ENCODE measurements at regions not wholly inside any gene's neighbourhood (a gene's known extent, or its start where the extent isn't known, plus 50 kb on each side); places are given as distances from the start of the nearest gene placed in this dataset.

DNA sequence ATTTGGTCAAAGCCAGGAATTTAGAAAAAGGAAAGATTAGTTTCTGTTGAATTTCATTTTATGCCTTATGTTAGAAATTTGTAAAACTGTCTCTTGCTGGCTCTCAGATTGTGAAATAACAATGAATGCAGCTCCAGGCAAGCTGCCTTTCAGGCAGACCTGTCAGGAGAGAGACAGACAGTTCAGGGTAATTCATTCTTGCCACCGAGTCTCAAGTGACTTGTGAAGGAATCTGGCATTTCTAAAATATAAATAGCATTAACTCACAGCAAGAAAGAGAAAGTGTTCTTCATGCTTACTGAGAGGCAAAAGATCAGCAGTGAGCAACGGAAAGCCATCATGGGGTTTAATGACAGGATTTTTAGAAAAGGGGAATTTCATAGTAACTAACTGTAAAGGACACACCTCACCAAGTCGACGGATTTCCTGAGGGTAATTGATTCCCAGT lies 442.3 kb upstream of the AKR1E2 start:
- Histone ChIP-seq H3K56ac (ENCODE audit: insufficient read length, low read depth, low read length) (no peak overlapping the region), H2BK5ac (ENCODE audit: insufficient read length, low read length) (no peak overlapping the region), H3K18ac (ENCODE audit: insufficient read length, low read depth, low read length) (no peak overlapping the region), H4K5ac (ENCODE audit: insufficient read length, low read depth, low read length) (no peak overlapping the region), H2BK20ac (ENCODE audit: low read depth, low read length, poor library complexity, severe bottlenecking) (no peak overlapping the region), H3K4ac (ENCODE audit: low read depth, low read length) (no peak overlapping the region), H4K8ac (replicated peaks; ENCODE audit: insufficient read length, low read depth, low read length) (no peak overlapping the region), H3K4me1 (ENCODE audit: insufficient read depth, low read length) (no peaks in the 10 kb centered on the region), H3K79me1 (ENCODE audit: insufficient read depth, low read depth, low read length, poor library complexity, severe bottlenecking) (no peaks in the 10 kb centered on the region), H2BK15ac (ENCODE audit: low read depth, low read length) (no peak overlapping the region), H2AFZ (ENCODE audit: low read length) (no peak overlapping the region), H2BK12ac (ENCODE audit: insufficient read length, low read depth, low read length) (no peak overlapping the region), H3T11ph (ENCODE audit: low read length) (no peak overlapping the region), H3K9ac (ENCODE audit: extremely low read depth, insufficient read length, low read length) (no peak overlapping the region), H3K9me3 (ENCODE audit: control insufficient read depth, low read depth, low read length) (no peaks in the 10 kb centered on the region), H3K23ac (ENCODE audit: insufficient read length, low read depth, low read length) (no peak overlapping the region), H2BK120ac (ENCODE audit: low read depth, low read length, poor library complexity, severe bottlenecking) (no peak overlapping the region), H3K79me2 (ENCODE audit: insufficient read depth, low read length) (no peaks in the 10 kb centered on the region; the same call in 1 of the 2 replicates), H4K91ac (ENCODE audit: insufficient read length, low read depth, low read length) (no peak overlapping the region), H3K4me2 (ENCODE audit: insufficient read depth, insufficient read length, low read length) (no peak overlapping the region), H3K27ac (ENCODE audit: insufficient read length, low read depth, low read length) (no peak overlapping the region), H4K20me1 (ENCODE audit: control insufficient read depth, insufficient read depth, insufficient read length) (no peaks in the 10 kb centered on the region), H3K14ac (ENCODE audit: insufficient read depth, low read length) (no peak overlapping the region), H3K23me2 (ENCODE audit: insufficient read length, low read depth, low read length, poor library complexity, severe bottlenecking) (no peaks in the 10 kb centered on the region), H2AK5ac (ENCODE audit: insufficient read length, low read length) (no peak overlapping the region), H3K27me3 (ENCODE audit: insufficient read depth, low read length) (no peaks in the 10 kb centered on the region)
- no CpG with 5 or more reads among the region's 4 CpGs for WGBS (ENCODE audit: extremely low coverage, insufficient read length, low lambda C conversion rate)
- Mint-ChIP-seq H3K27me3 (ENCODE audit: low read depth) (no peaks in the 10 kb centered on the region), H3K27ac (no peak overlapping the region), H3K36me3 (ENCODE audit: insufficient read depth in 1 of 3, low read depth in 3 of 3) (no peaks in the 10 kb centered on the region), H3K4me1 (no peaks in the 10 kb centered on the region), H3K4me3 (no peak overlapping the region), H3K9me3 (no peaks in the 10 kb centered on the region)
- no peak for DNase-seq
- TF ChIP-seq, protein P1, sequence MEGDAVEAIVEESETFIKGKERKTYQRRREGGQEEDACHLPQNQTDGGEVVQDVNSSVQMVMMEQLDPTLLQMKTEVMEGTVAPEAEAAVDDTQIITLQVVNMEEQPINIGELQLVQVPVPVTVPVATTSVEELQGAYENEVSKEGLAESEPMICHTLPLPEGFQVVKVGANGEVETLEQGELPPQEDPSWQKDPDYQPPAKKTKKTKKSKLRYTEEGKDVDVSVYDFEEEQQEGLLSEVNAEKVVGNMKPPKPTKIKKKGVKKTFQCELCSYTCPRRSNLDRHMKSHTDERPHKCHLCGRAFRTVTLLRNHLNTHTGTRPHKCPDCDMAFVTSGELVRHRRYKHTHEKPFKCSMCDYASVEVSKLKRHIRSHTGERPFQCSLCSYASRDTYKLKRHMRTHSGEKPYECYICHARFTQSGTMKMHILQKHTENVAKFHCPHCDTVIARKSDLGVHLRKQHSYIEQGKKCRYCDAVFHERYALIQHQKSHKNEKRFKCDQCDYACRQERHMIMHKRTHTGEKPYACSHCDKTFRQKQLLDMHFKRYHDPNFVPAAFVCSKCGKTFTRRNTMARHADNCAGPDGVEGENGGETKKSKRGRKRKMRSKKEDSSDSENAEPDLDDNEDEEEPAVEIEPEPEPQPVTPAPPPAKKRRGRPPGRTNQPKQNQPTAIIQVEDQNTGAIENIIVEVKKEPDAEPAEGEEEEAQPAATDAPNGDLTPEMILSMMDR (conservative IDR thresholded peaks at IDR 0.05) = no peak
